GM19239 (cell line): ENCODE measurements at regions not wholly inside any gene's neighbourhood (a gene's known extent, or its start where the extent isn't known, plus 50 kb on each side); places are given as distances from the start of the nearest gene placed in this dataset.
"Not testable (repeated sequence)": the region's sequence is repeated elsewhere in the genome, so short reads cannot be mapped to it uniquely, and the experiment has no call there.

Source experiments
- DNase-seq: peaks from one replicate; pipeline ENCODE4 v3.0.0; 2011; ENCODE audit warnings: low spot score; ENCODE audit not compliant: insufficient read length
- FAIRE-seq: peaks from 2 replicates; lab custom pipeline; 2011; peaks lifted over from hg19 to GRCh38; lab: Jason Lieb, UNC

GRCh38 chr6:133092771-133093170 lies 148.4 kb upstream of the EYA4 start:
- FAIRE-seq = no peak
- DNase-seq = no peak

GRCh38 chr6:133093211-133093610 lies 147.9 kb upstream of the EYA4 start:
- not testable (repeated sequence) for FAIRE-seq

GRCh38 chr6:133093956-133094355 lies 147.2 kb upstream of the EYA4 start:
- FAIRE-seq = no peak
- no peak for DNase-seq

More at GRCh38 chr6:133093211-133093610, 147.9 kb upstream of the EYA4 start:
- DNase-seq = not testable (repeated sequence)

- FAIRE-seq = no peak
Observed at GRCh38 chr6:133097208-133097607, 143.9 kb upstream of the EYA4 start.

GRCh38 chr6:133099573-133099972 lies 141.6 kb upstream of the EYA4 start:
- FAIRE-seq = no peak
- DNase-seq = no peak

More at GRCh38 chr6:133097208-133097607, 143.9 kb upstream of the EYA4 start:
- no peak for DNase-seq

GRCh38 chr6:133100865-133101264 lies 140.3 kb upstream of the EYA4 start:
- DNase-seq (no peak), FAIRE-seq (no peak)

- DNase-seq = no peak
- no peak for FAIRE-seq
Observed at GRCh38 chr6:133101790-133102189, 139.4 kb upstream of the EYA4 start.

GRCh38 chr6:133106934-133107333 lies 134.2 kb upstream of the EYA4 start:
- DNase-seq (no peak), FAIRE-seq (no peak)

GRCh38 chr6:133108419-133108818 lies 132.7 kb upstream of the EYA4 start:
- DNase-seq (no peak), FAIRE-seq (no peak)

GRCh38 chr6:133114973-133115372 lies 126.2 kb upstream of the EYA4 start:
- DNase-seq (no peak), FAIRE-seq (no peak)

GRCh38 chr6:133115946-133116345 lies 125.2 kb upstream of the EYA4 start:
- FAIRE-seq (no peak), DNase-seq (no peak)

- FAIRE-seq = no peak
- DNase-seq = no peak
Observed at GRCh38 chr6:133128191-133128590, 113.0 kb upstream of the EYA4 start.

- FAIRE-seq = no peak
- no peak for DNase-seq
Observed at GRCh38 chr6:133129556-133129955, 111.6 kb upstream of the EYA4 start.

- FAIRE-seq = no peak
- DNase-seq = no peak
Observed at GRCh38 chr6:133130863-133131262, 110.3 kb upstream of the EYA4 start.

GRCh38 chr6:133131621-133132465 lies 109.3 kb upstream of the EYA4 start:
- FAIRE-seq (no peak), DNase-seq (no peak)

GRCh38 chr6:133132466-133132971 lies 108.6 kb upstream of the EYA4 start:
- FAIRE-seq (no peak), DNase-seq (no peak)

GRCh38 chr6:133136177-133136880 lies 104.8 kb upstream of the EYA4 start:
- no peak for DNase-seq
- no peak for FAIRE-seq

- FAIRE-seq, DNase-seq: not testable (repeated sequence)
Observed at GRCh38 chr6:133147470-133148184, 93.5 kb upstream of the EYA4 start.

GRCh38 chr6:133156689-133157088 lies 84.5 kb upstream of the EYA4 start:
- DNase-seq = no peak
- FAIRE-seq = no peak

- no peak for FAIRE-seq
- DNase-seq = no peak
Observed at GRCh38 chr6:133157995-133158394, 83.2 kb upstream of the EYA4 start.
